AG09319 (cell line): ENCODE measurements at regions not wholly inside any gene's neighbourhood (a gene's known extent, or its start where the extent isn't known, plus 50 kb on each side); places are given as distances from the start of the nearest gene placed in this dataset.

Source experiments
- DNase-seq: peaks from one replicate; pipeline ENCODE4 v3.0.0-alpha.2; 2010; ENCODE audit warnings: low read depth; ENCODE audit errors: extremely low read depth
- TF ChIP-seq, protein P1 (sequence below): IDR thresholded peaks from 2 replicates; pipeline ENCODE4 v1.5.1; 2011; ENCODE audit warnings: low read depth, mild to moderate bottlenecking, inconsistent platforms, low read length, moderate library complexity

DNA sequence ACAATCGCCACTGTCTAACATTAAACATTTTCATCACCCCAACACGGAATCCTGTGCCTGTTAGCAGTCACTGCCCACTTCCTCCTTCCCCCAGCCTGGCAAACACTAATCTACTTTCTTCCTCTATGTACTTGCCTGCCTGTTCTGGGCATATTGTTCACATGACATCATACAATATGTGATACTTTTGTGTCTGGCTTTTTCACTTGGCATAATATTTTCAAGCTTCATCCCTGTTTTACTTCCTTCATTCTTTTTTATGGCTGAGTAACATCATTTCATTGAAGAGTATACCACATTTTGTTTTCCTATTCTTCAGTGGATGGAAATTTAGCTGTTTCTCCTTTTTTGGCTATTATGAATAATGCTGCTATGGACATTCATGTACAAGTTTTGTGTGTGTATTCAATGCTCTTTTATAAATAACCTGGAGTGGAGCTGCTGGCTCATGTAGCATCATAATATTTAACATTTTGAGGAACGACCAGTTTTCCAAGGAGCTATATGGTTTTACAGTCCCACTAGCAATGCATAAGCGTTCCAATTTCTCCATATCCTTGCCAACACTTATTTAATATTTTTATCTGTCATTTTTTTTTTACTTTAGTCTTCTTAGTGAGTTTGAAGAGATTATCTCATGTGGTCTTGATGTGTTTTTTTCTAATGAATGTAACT, 360.1 kb downstream of the HDGFL1 start:
- DNase-seq, result no peak
- TF ChIP-seq, protein P1, sequence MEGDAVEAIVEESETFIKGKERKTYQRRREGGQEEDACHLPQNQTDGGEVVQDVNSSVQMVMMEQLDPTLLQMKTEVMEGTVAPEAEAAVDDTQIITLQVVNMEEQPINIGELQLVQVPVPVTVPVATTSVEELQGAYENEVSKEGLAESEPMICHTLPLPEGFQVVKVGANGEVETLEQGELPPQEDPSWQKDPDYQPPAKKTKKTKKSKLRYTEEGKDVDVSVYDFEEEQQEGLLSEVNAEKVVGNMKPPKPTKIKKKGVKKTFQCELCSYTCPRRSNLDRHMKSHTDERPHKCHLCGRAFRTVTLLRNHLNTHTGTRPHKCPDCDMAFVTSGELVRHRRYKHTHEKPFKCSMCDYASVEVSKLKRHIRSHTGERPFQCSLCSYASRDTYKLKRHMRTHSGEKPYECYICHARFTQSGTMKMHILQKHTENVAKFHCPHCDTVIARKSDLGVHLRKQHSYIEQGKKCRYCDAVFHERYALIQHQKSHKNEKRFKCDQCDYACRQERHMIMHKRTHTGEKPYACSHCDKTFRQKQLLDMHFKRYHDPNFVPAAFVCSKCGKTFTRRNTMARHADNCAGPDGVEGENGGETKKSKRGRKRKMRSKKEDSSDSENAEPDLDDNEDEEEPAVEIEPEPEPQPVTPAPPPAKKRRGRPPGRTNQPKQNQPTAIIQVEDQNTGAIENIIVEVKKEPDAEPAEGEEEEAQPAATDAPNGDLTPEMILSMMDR, result no peak

DNA sequence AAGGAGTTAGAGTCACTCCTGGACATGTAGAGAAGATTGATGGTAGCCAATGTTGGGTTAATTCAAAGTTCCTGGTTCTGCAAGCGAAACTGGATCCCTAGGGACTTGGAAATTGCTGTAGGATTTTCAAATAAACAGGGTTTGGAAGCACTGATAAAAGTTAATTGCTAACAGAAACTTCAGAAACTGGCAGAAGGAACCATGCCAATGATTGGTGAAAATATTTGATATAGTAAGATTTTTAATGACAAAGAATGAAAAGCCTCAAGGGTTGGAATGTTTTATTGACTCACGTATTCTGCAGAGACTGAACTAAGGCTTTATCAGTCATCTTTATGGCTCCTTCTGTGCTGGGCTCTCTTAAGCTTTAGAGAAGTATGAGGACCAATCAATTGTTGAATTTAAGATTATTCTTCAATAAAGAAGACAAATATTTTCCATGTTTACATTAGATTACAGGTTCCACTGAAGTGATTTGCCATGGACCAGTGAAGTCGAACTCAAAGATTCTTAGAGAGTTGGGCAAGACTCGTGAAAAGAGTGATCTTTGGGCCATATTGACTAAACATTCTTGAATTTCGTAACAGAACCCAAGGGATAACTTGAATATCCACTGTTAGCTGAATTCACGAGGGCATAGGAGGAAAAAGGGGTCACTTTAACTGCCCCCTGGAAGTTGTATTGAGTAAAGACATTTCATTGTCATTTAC, 371.4 kb downstream of the HDGFL1 start:
- TF ChIP-seq, protein P1, result no peak
- DNase-seq, result peak; percentile 59

DNA sequence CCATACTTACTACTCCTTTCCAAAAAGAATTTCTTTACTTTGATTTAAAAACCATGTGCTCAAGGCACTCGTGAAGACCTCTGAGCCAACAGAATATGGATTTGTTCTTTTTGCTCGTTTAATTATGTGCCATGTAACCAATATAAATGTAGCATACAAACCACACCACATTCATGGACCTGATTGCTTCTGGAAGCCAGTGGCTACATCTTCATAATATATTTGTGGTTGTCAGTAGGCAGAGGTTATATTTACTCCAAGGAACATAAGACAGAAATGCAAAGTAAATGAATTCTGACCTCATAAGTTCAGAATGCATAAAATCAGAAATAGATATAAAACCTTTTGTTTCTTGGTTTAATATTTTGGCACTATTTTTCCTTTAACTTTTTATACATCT, 373.0 kb downstream of the HDGFL1 start:
- TF ChIP-seq, protein P1, result no peak
- no peak for DNase-seq

DNA sequence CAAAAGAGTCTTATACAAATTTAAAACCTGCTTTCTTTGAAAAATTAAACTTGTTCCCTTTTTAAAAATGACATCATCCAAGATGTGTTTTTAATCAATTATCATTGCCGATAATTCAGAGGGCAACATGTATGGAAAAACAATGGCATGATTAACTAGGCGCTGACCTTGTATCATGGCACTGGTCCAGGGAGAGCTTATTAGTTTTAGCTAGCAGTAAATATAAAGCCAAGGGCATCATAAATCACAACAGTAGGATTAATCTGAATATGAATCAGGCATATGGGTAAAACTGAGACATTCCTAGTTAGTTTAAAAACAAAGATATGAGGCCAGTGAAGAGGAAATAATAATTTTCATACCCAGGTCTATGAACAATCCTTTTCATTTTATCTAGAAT, 374.0 kb downstream of the HDGFL1 start:
- DNase-seq, result no peak
- TF ChIP-seq, protein P1, result no peak

DNA sequence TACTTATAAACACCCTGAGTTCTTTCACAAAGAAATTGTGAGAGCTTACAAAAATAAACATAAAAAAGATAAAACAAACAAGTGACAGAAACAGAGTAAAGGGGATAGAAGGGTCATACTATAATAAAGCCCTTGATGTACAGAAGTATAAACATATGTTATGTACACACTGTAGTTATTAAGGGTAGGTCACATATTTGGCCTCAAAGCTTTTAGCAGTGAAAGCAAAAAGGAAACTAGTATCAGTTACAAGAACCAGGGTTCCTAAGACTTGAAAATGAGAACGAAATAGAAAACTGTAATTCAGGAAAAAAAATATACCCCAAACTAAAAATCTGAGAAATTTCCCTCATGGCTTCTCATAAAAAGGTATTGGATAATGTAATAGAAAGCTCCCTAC, 380.6 kb downstream of the HDGFL1 start:
- TF ChIP-seq, protein P1, result no peak
- no peak for DNase-seq

DNA sequence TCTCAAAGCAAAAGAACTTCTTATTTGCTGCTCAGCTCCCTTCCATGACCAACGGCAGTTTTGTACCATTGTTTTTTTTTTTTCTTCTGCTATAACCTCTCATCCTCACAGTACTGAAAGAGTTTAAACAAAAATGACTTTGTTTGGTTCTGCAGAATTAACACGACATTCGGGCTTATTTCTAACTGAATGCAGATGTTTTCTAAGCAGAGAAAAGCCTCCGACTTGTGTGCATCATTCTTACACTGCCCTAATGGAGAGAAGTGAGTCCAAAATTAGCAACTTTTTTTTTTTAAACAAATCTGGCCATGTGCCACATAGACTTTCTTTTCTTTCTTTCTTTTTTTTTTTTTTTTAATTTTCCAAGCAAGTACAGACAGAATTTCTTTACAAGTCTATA, 382.7 kb downstream of the HDGFL1 start:
- TF ChIP-seq, protein P1, result no peak
- DNase-seq, result peak; percentile 66

DNA sequence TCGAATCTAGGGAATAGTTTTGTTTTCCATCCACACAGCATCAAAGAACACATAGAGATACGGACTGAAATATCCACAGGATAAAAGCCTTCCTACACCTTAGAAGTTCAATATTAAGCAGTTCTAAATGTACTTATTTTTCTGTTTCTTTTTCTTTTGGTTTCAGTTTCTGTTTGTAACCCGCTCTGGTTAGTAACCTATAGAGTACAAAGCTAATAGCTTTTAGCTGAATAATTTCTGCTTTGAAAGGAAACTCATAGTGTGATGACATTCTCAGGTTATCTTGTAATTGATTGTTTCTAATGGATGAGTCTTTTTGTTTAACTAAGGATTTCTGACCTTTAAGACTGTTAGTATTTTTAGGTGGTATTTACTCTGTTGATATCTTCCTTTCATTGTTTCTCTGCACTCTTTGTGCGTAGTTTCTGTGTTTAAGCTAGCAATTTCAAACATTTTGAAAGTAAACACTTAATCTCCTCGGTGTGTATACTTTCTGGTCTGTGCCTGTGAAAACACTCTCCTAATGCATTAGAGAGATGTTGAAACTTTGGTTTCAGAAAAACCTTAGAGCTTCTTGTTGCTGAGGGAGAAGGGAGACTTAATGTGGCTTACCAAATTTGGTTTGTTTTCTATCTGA, 385.5 kb downstream of the HDGFL1 start:
- TF ChIP-seq, protein P1, result no peak
- no peak for DNase-seq
